ENCODE measurements at regions not wholly inside any gene's neighbourhood (a gene's known extent, or its start where the extent isn't known, plus 50 kb on each side); places are given as distances from the start of the nearest gene placed in this dataset.

DNA sequence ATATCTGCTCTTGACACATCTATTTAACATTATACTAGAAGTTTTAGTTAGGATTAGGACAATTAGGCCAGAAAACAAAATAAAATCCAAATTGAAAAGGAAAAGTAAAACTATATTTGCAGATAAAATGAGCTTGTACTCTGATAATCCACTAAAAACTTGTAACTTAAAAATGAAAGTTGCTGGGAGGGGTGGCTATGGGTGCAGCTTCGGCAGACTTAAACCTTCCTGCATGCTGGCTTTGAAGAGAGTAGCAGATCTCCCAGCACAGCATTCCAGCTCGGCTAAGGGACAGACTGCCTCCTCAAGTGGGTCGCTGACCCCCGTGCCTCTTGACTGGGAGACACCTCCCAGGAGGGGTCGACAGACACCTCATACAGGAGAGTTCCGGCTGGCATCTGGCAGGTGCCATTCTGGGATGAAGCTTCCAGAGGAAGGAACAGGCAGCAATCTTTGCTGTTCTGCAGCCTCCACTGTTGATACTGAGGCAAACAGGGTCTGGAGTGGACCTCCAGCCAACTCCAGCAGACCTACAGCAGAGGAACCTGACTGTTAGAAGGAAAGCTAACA lies 2379.9 kb downstream of the ARAP2 start:
- ChIA-PET POLR2A (interaction anchor here (0.7 kb wide), 1 partner anchor 255 kb away, joined by 3 read pairs; no protein-coding TSS in a partner anchor), CTCF (ENCODE audit: unreplicated experiment) (no interaction called here)
- no TSS peak for BruUV-seq (replicated peaks)
- no peaks in the 10 kb centered on the region for H3K79me2 ChIP-seq (ENCODE audit: insufficient read depth, low read depth, low read length)
- no peak overlapping the region for H3K4me2 ChIP-seq (ENCODE audit: low read length)
- no peak for DNase-seq (ENCODE audit: low spot score)
- H3K9me2 ChIP-seq (ENCODE audit: insufficient read depth, low read length): no peaks in the 10 kb centered on the region
- H3K9me3 ChIP-seq (ENCODE audit: low read length): no peaks in the 10 kb centered on the region
- no peak for TF ChIP-seq EZH2phosphoT487 (IDR thresholded peaks at IDR 0.05; ENCODE audit: borderline replicate concordance, low read depth, low read length)
- TF ChIP-seq, protein P1, sequence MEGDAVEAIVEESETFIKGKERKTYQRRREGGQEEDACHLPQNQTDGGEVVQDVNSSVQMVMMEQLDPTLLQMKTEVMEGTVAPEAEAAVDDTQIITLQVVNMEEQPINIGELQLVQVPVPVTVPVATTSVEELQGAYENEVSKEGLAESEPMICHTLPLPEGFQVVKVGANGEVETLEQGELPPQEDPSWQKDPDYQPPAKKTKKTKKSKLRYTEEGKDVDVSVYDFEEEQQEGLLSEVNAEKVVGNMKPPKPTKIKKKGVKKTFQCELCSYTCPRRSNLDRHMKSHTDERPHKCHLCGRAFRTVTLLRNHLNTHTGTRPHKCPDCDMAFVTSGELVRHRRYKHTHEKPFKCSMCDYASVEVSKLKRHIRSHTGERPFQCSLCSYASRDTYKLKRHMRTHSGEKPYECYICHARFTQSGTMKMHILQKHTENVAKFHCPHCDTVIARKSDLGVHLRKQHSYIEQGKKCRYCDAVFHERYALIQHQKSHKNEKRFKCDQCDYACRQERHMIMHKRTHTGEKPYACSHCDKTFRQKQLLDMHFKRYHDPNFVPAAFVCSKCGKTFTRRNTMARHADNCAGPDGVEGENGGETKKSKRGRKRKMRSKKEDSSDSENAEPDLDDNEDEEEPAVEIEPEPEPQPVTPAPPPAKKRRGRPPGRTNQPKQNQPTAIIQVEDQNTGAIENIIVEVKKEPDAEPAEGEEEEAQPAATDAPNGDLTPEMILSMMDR (conservative IDR thresholded peaks at IDR 0.05; ENCODE audit: low read length): no peak
- H2AFZ ChIP-seq (ENCODE audit: low read length): no peak overlapping the region
- H4K20me1 ChIP-seq (ENCODE audit: insufficient read depth, low read length): no peaks in the 10 kb centered on the region
- H3K36me3 ChIP-seq (ENCODE audit: insufficient read depth, low read length): no peaks in the 10 kb centered on the region
- H3K4me1 ChIP-seq (ENCODE audit: insufficient read depth, low read length, poor library complexity, severe bottlenecking): no peaks in the 10 kb centered on the region
- H3K4me3 ChIP-seq (ENCODE audit: low read depth, low read length, poor library complexity, severe bottlenecking): no peak overlapping the region
- intact Hi-C loops (cut with micrococcal nuclease; ENCODE audit: unreplicated experiment): no loop called here
- H3K27ac ChIP-seq (ENCODE audit: low read depth, low read length, poor library complexity, severe bottlenecking): no peak overlapping the region

DNA sequence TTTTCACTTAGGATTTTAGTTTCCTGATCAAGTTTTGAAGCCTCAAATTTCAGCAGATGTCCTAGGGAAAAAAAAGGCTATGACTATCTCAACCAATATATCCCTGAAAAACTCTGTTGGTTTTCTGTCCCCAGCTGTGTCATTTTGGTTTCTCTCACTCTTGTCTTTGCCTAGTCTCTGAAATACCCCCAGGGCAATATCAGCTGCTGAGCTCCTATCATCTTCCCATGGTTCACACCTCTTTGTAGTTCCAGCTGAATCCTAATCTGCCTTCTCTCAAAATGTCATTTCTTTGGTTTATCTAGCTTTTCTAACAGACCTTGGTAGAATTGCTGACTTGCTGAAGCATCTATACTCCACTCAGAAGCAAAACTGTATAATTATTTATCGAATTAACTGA lies 2370.5 kb downstream of the ARAP2 start:
- Histone ChIP-seq H3K36me3 (ENCODE audit: insufficient read depth, low read length) (no peaks in the 10 kb centered on the region), H3K27ac (ENCODE audit: low read depth, low read length, poor library complexity, severe bottlenecking) (no peak overlapping the region), H3K9me3 (ENCODE audit: low read length) (no peaks in the 10 kb centered on the region), H2AFZ (ENCODE audit: low read length) (no peak overlapping the region), H3K4me2 (ENCODE audit: low read length) (no peak overlapping the region), H3K79me2 (ENCODE audit: insufficient read depth, low read depth, low read length) (no peaks in the 10 kb centered on the region), H4K20me1 (ENCODE audit: insufficient read depth, low read length) (no peaks in the 10 kb centered on the region), H3K4me3 (ENCODE audit: low read depth, low read length, poor library complexity, severe bottlenecking) (no peak overlapping the region), H3K9me2 (ENCODE audit: insufficient read depth, low read length) (no peaks in the 10 kb centered on the region), H3K4me1 (ENCODE audit: insufficient read depth, low read length, poor library complexity, severe bottlenecking) (no peaks in the 10 kb centered on the region)
- BruUV-seq (replicated peaks): no TSS peak
- CTCF ChIA-PET (ENCODE audit: unreplicated experiment): no interaction called here
- POLR2A ChIA-PET: no interaction called here
- TF ChIP-seq, protein P1 (conservative IDR thresholded peaks at IDR 0.05; ENCODE audit: low read length): no peak
- TF ChIP-seq EZH2phosphoT487 (IDR thresholded peaks at IDR 0.05; ENCODE audit: borderline replicate concordance, low read depth, low read length): no peak
- intact Hi-C loops (cut with micrococcal nuclease; ENCODE audit: unreplicated experiment): no loop called here
- no peak for DNase-seq (ENCODE audit: low spot score)

DNA sequence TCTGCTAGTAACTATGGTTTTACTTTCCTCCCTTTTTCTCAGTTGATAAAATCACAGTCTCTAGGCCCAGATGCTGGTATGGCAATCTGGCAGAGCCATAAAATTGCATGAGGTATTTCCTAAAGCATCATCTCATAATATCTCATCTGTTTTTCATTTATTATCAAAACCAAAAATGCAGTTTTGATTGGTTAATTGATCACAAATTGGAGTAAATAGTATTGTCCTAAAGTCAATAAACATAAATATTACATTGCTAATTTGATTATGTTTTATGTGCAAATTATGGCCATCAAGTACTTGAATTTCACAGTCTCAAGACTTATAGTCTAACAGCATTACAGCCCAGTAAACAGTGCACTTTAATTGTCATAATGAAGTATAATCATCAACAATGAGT lies 2365.6 kb downstream of the ARAP2 start:
- no peak overlapping the region for H3K4me2 ChIP-seq (ENCODE audit: low read length)
- no peaks in the 10 kb centered on the region for H4K20me1 ChIP-seq (ENCODE audit: insufficient read depth, low read length)
- H3K4me3 ChIP-seq (ENCODE audit: low read depth, low read length, poor library complexity, severe bottlenecking): no peak overlapping the region
- ChIA-PET CTCF (ENCODE audit: unreplicated experiment) (no interaction called here), POLR2A (no interaction called here)
- TF ChIP-seq, protein P1 (conservative IDR thresholded peaks at IDR 0.05; ENCODE audit: low read length): no peak
- no peak for TF ChIP-seq EZH2phosphoT487 (IDR thresholded peaks at IDR 0.05; ENCODE audit: borderline replicate concordance, low read depth, low read length)
- no peak overlapping the region for H3K27ac ChIP-seq (ENCODE audit: low read depth, low read length, poor library complexity, severe bottlenecking)
- no peaks in the 10 kb centered on the region for H3K9me3 ChIP-seq (ENCODE audit: low read length)
- H3K9me2 ChIP-seq (ENCODE audit: insufficient read depth, low read length): no peaks in the 10 kb centered on the region
- no peak for DNase-seq (ENCODE audit: low spot score)
- H3K79me2 ChIP-seq (ENCODE audit: insufficient read depth, low read depth, low read length): no peaks in the 10 kb centered on the region
- intact Hi-C loops (cut with micrococcal nuclease; ENCODE audit: unreplicated experiment): no loop called here
- H3K4me1 ChIP-seq (ENCODE audit: insufficient read depth, low read length, poor library complexity, severe bottlenecking): no peaks in the 10 kb centered on the region
- no peak overlapping the region for H2AFZ ChIP-seq (ENCODE audit: low read length)
- no peaks in the 10 kb centered on the region for H3K36me3 ChIP-seq (ENCODE audit: insufficient read depth, low read length)
- no TSS peak for BruUV-seq (replicated peaks)
